Stomach smooth muscle (tissue), 2 donors: ENCODE measurements at regions not wholly inside any gene's neighbourhood (a gene's known extent, or its start where the extent isn't known, plus 50 kb on each side); places are given as distances from the start of the nearest gene placed in this dataset.

ENCODE experiments used
- H3K27ac ChIP-seq: one replicate; pipeline ENCODE4 v1.7.0; 2013; ENCODE audit warnings: mild to moderate bottlenecking, low read length, inconsistent platforms
- H3K27me3 ChIP-seq, 2 donors: one replicate each; pipeline ENCODE4 v1.7.0; 2013; ENCODE audit warnings: low read length in 2 of 2; ENCODE audit not compliant: insufficient read depth in 2 of 2, control insufficient read depth in 1 of 2
- H3K36me3 ChIP-seq, 2 donors: one replicate each; pipeline ENCODE4 v1.7.0; 2013; ENCODE audit warnings: low read length in 2 of 2; ENCODE audit not compliant: control insufficient read depth in 2 of 2, insufficient read depth in 2 of 2
- H3K4me1 ChIP-seq: one replicate; pipeline ENCODE4 v1.7.0; 2013; ENCODE audit warnings: low read length; ENCODE audit not compliant: control insufficient read depth, insufficient read depth
- H3K4me3 ChIP-seq, 2 donors: one replicate each; pipeline ENCODE4 v1.7.0; 2013; ENCODE audit warnings: low read length in 2 of 2
- H3K9ac ChIP-seq, 2 donors: one replicate each; pipeline ENCODE4 v1.7.0; 2013; ENCODE audit warnings: low read length in 2 of 2, mild to moderate bottlenecking in 1 of 2
- H3K9me3 ChIP-seq, 2 donors: one replicate each; pipeline ENCODE4 v1.7.0; 2013; ENCODE audit warnings: low read length in 2 of 2; ENCODE audit not compliant: control insufficient read depth in 2 of 2
- donor health status: healthy.
- donor health status: Pancreatic carcinoma.

- Histone ChIP-seq H3K27me3 (no peaks in the 10 kb centered on the region), H3K27ac (no peak overlapping the region), H3K4me1 (no peaks in the 10 kb centered on the region), H3K9ac (no peak overlapping the region), H3K36me3 (no peaks in the 10 kb centered on the region), H3K9me3 (no peaks in the 10 kb centered on the region), H3K4me3 (no peak overlapping the region)
Observed at GRCh38 chr6:71194724-71195123, 93.9 kb upstream of the OGFRL1 start.

GRCh38 chr6:71197267-71197666, 91.3 kb upstream of the OGFRL1 start:
- Histone ChIP-seq H3K4me3 (no peak overlapping the region), H3K27ac (no peak overlapping the region), H3K27me3 (no peaks in the 10 kb centered on the region), H3K9me3 (peaks cover 0 to 5% of the 10 kb centered on the region in 2 donors), H3K36me3 (no peaks in the 10 kb centered on the region), H3K9ac (no peak overlapping the region), H3K4me1 (no peaks in the 10 kb centered on the region)

DNA sequence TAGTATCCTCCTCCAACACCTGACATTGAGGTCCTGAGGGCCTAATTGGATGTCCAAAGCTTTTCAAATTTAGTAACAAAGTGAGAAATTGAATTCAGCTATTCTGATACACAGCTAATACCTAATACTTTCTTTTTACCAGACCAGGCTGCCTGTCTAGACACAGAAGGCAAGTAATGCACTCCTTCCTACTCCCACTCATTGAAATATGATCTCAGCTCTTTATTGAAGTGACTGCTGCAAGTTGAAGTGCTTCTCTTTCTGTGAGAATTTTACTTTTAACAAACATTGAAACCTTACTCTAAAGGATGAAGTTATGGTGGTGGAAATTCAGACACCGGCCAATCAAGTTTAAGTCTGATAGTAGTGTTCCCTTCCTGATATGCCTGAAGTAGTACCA, 90.8 kb upstream of the OGFRL1 start:
- H3K36me3 ChIP-seq, result no peaks in the 10 kb centered on the region
- no peak overlapping the region for H3K4me3 ChIP-seq
- H3K9ac ChIP-seq, result no peak overlapping the region
- no peak overlapping the region for H3K27ac ChIP-seq
- peaks cover 0 to 5% of the 10 kb centered on the region in 2 donors for H3K9me3 ChIP-seq
- H3K27me3 ChIP-seq, result no peaks in the 10 kb centered on the region
- no peaks in the 10 kb centered on the region for H3K4me1 ChIP-seq

DNA sequence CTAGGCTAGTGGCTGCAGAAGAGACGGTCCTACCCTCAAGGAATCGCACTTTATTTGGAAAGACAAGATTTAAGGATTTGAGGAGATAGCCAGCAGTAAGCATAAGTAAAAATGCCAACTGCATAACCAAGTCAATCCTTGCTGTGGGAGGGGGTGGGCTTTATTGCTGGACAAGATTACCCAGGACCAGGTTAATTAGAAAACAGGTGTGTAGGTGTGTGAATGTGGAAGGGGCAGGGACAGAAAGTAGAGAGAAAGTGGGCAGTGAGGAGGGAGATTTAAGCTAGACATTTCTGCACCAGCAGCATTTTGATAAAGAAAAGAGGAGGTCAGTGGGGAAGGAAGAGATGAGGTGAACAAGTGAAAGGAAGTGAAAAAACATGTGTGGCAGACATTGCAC, 89.7 kb upstream of the OGFRL1 start:
- Histone ChIP-seq H3K9me3 (peaks cover 0 to 5% of the 10 kb centered on the region in 2 donors), H3K36me3 (no peaks in the 10 kb centered on the region), H3K9ac (no peak overlapping the region), H3K27me3 (no peaks in the 10 kb centered on the region), H3K4me3 (no peak overlapping the region), H3K27ac (no peak overlapping the region), H3K4me1 (no peaks in the 10 kb centered on the region)

DNA sequence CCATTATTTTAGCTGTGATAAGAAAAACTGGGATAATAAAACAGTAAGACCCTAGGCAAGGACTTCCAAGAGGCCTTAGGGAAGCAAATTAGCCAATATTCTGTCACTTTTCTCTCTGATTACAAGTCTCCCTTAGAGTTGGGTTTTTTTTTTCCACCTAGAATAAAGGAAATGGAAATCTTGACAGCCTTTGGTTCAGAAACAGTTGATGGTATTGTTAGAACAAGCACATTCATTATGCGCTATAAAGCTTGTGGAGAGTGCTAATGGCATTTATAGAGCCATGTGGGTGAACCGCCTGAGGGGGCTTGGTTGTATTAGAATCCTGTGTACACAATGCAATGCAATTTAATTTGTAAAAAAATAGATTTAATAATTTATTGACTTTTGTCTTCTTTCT, 88.9 kb upstream of the OGFRL1 start:
- no peaks in the 10 kb centered on the region for H3K36me3 ChIP-seq
- no peak overlapping the region for H3K9ac ChIP-seq
- no peaks in the 10 kb centered on the region for H3K27me3 ChIP-seq
- no peaks in the 10 kb centered on the region for H3K4me1 ChIP-seq
- H3K4me3 ChIP-seq, result no peak overlapping the region
- no peak overlapping the region for H3K27ac ChIP-seq
- H3K9me3 ChIP-seq, result peaks cover 0 to 5% of the 10 kb centered on the region in 2 donors

DNA sequence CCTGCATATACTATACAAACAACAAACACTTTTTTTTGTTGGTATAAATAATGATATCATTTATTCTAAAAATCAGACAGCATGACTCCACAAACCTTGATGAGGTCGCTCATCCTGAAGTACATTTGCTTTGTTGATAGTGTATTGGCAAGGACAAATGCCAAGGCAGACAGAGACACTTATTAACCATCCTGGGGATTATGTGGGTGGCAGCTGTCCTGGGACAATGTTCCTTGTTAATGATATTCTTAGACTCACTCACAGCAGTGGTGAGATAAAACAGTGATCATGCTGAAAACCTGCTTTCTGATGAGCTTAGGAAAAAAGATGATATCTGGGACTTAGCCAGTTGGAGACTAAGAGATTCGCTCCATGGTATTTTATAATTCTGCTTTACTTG, 85.4 kb upstream of the OGFRL1 start:
- Histone ChIP-seq H3K9me3 (peaks cover 0 to 5% of the 10 kb centered on the region in 2 donors), H3K4me1 (no peaks in the 10 kb centered on the region), H3K27ac (no peak overlapping the region), H3K27me3 (no peaks in the 10 kb centered on the region), H3K4me3 (no peak overlapping the region), H3K9ac (no peak overlapping the region), H3K36me3 (no peaks in the 10 kb centered on the region)

DNA sequence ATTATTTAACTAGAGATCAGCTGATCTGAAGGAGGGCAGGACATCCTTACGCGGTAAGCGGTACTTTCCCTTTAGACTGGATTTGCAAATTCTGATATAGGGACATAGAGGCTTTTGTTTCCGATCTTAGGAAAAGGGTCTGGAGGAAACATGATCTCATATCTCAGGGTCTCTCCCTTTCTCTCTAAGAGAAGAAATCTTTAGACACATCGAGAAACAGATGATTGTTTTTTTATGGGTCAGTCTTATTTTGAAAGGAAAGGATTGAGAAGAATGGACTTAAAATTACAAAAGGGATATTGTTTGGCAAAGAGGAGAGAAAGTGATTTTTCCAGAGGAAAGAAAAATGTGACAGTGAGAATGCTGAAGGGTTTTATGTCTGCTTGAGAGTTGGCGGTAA, 83.9 kb upstream of the OGFRL1 start:
- no peak overlapping the region for H3K9ac ChIP-seq
- H3K27me3 ChIP-seq, result no peaks in the 10 kb centered on the region
- no peak overlapping the region for H3K4me3 ChIP-seq
- H3K4me1 ChIP-seq, result no peaks in the 10 kb centered on the region
- no peaks in the 10 kb centered on the region for H3K36me3 ChIP-seq
- no peak overlapping the region for H3K27ac ChIP-seq
- peaks cover 0 to 5% of the 10 kb centered on the region in 2 donors for H3K9me3 ChIP-seq

DNA sequence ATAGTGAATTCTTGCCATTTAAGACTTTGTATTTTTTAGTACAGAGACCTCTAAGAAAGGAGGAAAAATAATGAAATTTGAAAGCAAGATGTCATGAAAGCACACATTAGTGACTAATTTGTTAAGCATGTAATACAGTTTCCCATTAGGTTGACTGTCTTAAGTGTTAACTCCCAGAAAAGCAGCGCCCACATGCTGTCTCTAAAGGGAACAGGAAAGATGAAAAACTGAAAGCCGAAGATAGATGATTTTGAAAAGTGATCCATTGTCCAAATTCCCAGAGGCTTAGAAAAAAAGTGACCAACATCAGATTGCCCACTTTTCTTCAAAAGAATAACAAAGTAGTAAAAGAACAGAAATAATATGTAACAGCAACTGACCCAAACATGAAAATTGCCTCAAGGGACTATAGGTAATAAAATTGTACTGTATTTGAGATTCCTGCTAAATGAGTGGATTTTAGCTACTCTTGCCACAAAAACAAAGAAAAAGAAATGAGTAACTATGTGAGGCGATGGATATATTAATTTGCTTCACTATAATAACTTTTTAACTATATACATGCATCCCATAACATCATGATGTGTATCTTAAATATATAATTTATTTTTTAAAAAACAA, 83.2 kb upstream of the OGFRL1 start:
- Histone ChIP-seq H3K4me3 (no peak overlapping the region), H3K36me3 (no peaks in the 10 kb centered on the region), H3K4me1 (no peaks in the 10 kb centered on the region), H3K27ac (no peak overlapping the region), H3K9ac (no peak overlapping the region), H3K9me3 (peaks cover 0 to 3% of the 10 kb centered on the region in 2 donors), H3K27me3 (no peaks in the 10 kb centered on the region)

DNA sequence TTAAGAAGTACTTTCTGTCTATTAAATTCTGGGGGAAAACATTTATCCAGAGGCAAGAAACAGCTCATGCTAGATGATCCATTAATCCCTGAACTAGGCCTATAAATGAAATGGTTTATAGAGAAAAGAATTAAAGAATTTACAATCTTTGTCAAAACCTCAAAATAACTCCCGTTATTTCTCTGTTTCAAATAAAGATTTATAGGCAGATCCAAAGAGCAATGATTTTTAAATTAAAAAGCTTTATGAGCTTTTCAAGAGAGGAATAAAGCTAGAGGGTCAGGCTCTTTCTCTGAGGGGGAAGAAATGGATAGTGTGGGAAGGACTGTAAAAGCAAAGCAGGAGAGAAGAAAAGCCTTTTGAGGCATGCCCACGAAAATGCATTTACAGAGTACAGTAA, 82.5 kb upstream of the OGFRL1 start:
- Histone ChIP-seq H3K4me1 (no peaks in the 10 kb centered on the region), H3K27me3 (no peaks in the 10 kb centered on the region), H3K36me3 (no peaks in the 10 kb centered on the region), H3K4me3 (no peak overlapping the region), H3K9me3 (no peaks in the 10 kb centered on the region), H3K9ac (no peak overlapping the region), H3K27ac (no peak overlapping the region)

GRCh38 chr6:71209206-71209605, 79.4 kb upstream of the OGFRL1 start:
- Histone ChIP-seq H3K36me3 (no peaks in the 10 kb centered on the region), H3K4me1 (no peaks in the 10 kb centered on the region), H3K27me3 (no peaks in the 10 kb centered on the region), H3K9me3 (no peaks in the 10 kb centered on the region), H3K27ac (no peak overlapping the region), H3K4me3 (no peak overlapping the region), H3K9ac (no peak overlapping the region)

GRCh38 chr6:71209626-71210025, 79.0 kb upstream of the OGFRL1 start:
- no peak overlapping the region for H3K9ac ChIP-seq
- H3K4me1 ChIP-seq, result no peaks in the 10 kb centered on the region
- H3K27ac ChIP-seq, result no peak overlapping the region
- no peaks in the 10 kb centered on the region for H3K27me3 ChIP-seq
- no peaks in the 10 kb centered on the region for H3K9me3 ChIP-seq
- no peaks in the 10 kb centered on the region for H3K36me3 ChIP-seq
- no peak overlapping the region for H3K4me3 ChIP-seq
